H1 (cell line): ENCODE measurements at regions not wholly inside any gene's neighbourhood (a gene's known extent, or its start where the extent isn't known, plus 50 kb on each side); places are given as distances from the start of the nearest gene placed in this dataset.

Experiments
- BCL11A ChIP-seq, 2 experiments: IDR thresholded peaks; one replicate each; pipeline ENCODE4 v1.6.1; 2011; ENCODE audit warnings: low read depth in 2 of 2, low read length in 2 of 2, mild to moderate bottlenecking in 2 of 2
- BRCA1 ChIP-seq: IDR thresholded peaks from 2 replicates; pipeline ENCODE4 v1.6.1; 2012; ENCODE audit warnings: low read depth, low read length, improper control_type of control experiment
- CBX5 ChIP-seq: fragments of 300-800, 300-1000 bp; sonication (generic); IDR thresholded peaks from 2 replicates; pipeline ENCODE4 v1.7.1; 2016; ENCODE audit warnings: antibody characterized with exemption, low read length, low read depth
- CEBPB ChIP-seq: IDR thresholded peaks from 2 replicates; pipeline ENCODE4 v1.6.1; 2012; ENCODE audit warnings: low read depth, low read length
- CTCF ChIP-seq, 3 experiments: IDR thresholded peaks; 1 replicate in 2 of 3; 2 replicates in 1 of 3; pipeline versions ENCODE4 v1.5.1 to v1.6.1; 2011; ENCODE audit warnings: low read length in 3 of 3, mild to moderate bottlenecking in 3 of 3, inconsistent platforms in 2 of 3, low read depth in 1 of 3, moderate library complexity in 1 of 3; ENCODE audit not compliant: insufficient read depth in 1 of 3; ENCODE audit errors: control extremely low read depth in 1 of 3
- EP300 ChIP-seq, 2 experiments: IDR thresholded peaks; 1 replicate in 1 of 2; 2 replicates in 1 of 2; pipeline ENCODE4 v1.6.1; 2011 to 2012; ENCODE audit warnings: low read depth in 2 of 2, low read length in 2 of 2, mild to moderate bottlenecking in 2 of 2, borderline replicate concordance in 1 of 2, inconsistent platforms in 1 of 2, moderate library complexity in 1 of 2
- GABPA ChIP-seq: IDR thresholded peaks from 2 replicates; pipeline ENCODE4 v1.6.1; 2011; ENCODE audit warnings: mild to moderate bottlenecking, low read length, moderate library complexity, borderline replicate concordance; ENCODE audit not compliant: insufficient read depth
- HDAC6 ChIP-seq: IDR thresholded peaks from one replicate; pipeline ENCODE4 v1.7.1; 2012; ENCODE audit warnings: low read depth, mild to moderate bottlenecking, inconsistent platforms, low read length, moderate library complexity
- POLR2A ChIP-seq, 2 experiments: IDR thresholded peaks; 1 replicate in 1 of 2; 2 replicates in 1 of 2; pipeline ENCODE4 v1.6.1; 2011; ENCODE audit warnings: low read depth in 2 of 2, low read length in 2 of 2, mild to moderate bottlenecking in 2 of 2; ENCODE audit errors: control extremely low read depth in 1 of 2
- SP1 ChIP-seq: IDR thresholded peaks from 2 replicates; pipeline ENCODE4 v1.6.1; 2011; ENCODE audit warnings: low read depth, low read length
- SP2 ChIP-seq: IDR thresholded peaks from 2 replicates; pipeline ENCODE4 v1.6.1; 2012; ENCODE audit warnings: mild to moderate bottlenecking, low read length, inconsistent platforms

- TF ChIP-seq CTCF (IDR thresholded peaks at IDR 0.05; ENCODE audit: control extremely low read depth in 1 of 3, insufficient read depth in 1 of 3, low read depth in 1 of 3, low read length in 3 of 3) (no peak), POLR2A (IDR thresholded peaks at IDR 0.05; ENCODE audit: control extremely low read depth in 1 of 2, low read depth in 2 of 2, low read length in 2 of 2) (no peak), BRCA1 (no peak), GABPA (no peak), SP2 (no peak), EP300 (IDR thresholded peaks at IDR 0.05; ENCODE audit: borderline replicate concordance in 1 of 2, low read depth in 2 of 2, low read length in 2 of 2) (no peak), HDAC6 (no peak), CBX5 (no peak), BCL11A (IDR thresholded peaks at IDR 0.05; ENCODE audit: low read depth in 2 of 2, low read length in 2 of 2) (no peak), SP1 (no peak), CEBPB (no peak)
These were observed 71.8 kb upstream of the BCL2L14 start for GRCh38 chr12:11998944-11999315.
